BE2C (cell line): ENCODE measurements at regions not wholly inside any gene's neighbourhood (a gene's known extent, or its start where the extent isn't known, plus 50 kb on each side); places are given as distances from the start of the nearest gene placed in this dataset.
A peak's percentile ranks its signal among the peaks of the same experiment; 100 is the strongest.

ENCODE experiments used
- DNase-seq: peaks from one replicate; pipeline ENCODE4 v3.0.0-alpha.2; 2020
- H3K27me3 ChIP-seq: fragments of 250-450 bp; sonication (Bioruptor Pico); 2 replicates; pipeline ENCODE4 v1.5.1; 2020; ENCODE audit warnings: mild to moderate bottlenecking
- H3K36me3 ChIP-seq: fragments of 250-450 bp; sonication (Bioruptor Pico); 2 replicates; pipeline ENCODE4 v1.5.1; 2020; ENCODE audit warnings: mild to moderate bottlenecking
- H3K4me1 ChIP-seq: fragments of 250-450 bp; sonication (Bioruptor Pico); 2 replicates; pipeline ENCODE4 v1.5.1; 2020
- H3K4me3 ChIP-seq: 2 replicates; pipeline ENCODE4 v1.5.1; 2011; ENCODE audit warnings: low read depth, low read length
- H3K9me3 ChIP-seq: fragments of 250-450 bp; sonication (Bioruptor Pico); 2 replicates; pipeline ENCODE4 v1.5.1; 2020
- TF ChIP-seq, protein P1 (sequence below): IDR thresholded peaks from 2 replicates; pipeline ENCODE4 v1.5.1; 2012; ENCODE audit warnings: mild to moderate bottlenecking, low read depth, low read length

DNA sequence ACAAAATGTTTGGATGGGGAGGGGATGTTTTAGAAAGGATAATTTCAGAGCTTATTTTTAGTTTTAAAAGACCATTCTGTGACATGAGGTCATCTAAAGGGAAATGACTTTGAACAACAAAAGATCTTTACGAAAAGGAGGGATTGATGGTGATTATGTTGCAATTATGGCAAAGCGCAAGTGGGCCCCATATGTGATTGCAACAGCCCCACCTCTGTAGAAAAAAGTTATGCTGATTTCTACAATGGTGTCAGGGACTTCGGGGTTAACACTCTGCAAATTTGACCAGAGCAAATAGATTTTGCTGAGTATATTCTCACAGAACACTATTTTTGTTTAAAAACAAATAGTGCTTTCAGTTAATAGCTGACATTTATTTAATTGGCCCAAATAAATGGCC is 312.8 kb downstream of the NSG2 start:
- H3K36me3 ChIP-seq, result no peaks in the 10 kb centered on the region
- H3K4me3 ChIP-seq, result no peak overlapping the region
- TF ChIP-seq, protein P1, sequence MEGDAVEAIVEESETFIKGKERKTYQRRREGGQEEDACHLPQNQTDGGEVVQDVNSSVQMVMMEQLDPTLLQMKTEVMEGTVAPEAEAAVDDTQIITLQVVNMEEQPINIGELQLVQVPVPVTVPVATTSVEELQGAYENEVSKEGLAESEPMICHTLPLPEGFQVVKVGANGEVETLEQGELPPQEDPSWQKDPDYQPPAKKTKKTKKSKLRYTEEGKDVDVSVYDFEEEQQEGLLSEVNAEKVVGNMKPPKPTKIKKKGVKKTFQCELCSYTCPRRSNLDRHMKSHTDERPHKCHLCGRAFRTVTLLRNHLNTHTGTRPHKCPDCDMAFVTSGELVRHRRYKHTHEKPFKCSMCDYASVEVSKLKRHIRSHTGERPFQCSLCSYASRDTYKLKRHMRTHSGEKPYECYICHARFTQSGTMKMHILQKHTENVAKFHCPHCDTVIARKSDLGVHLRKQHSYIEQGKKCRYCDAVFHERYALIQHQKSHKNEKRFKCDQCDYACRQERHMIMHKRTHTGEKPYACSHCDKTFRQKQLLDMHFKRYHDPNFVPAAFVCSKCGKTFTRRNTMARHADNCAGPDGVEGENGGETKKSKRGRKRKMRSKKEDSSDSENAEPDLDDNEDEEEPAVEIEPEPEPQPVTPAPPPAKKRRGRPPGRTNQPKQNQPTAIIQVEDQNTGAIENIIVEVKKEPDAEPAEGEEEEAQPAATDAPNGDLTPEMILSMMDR, result no peak
- H3K27me3 ChIP-seq, result no peaks in the 10 kb centered on the region
- H3K4me1 ChIP-seq, result peaks cover 10% of the 10 kb centered on the region
- H3K9me3 ChIP-seq, result peaks cover 5% of the 10 kb centered on the region
- no peak for DNase-seq

GRCh38 chr5:174359071-174359470 is 313.6 kb downstream of the NSG2 start:
- DNase-seq, result no peak
- peaks cover 10% of the 10 kb centered on the region for H3K4me1 ChIP-seq
- TF ChIP-seq, protein P1, result no peak
- H3K9me3 ChIP-seq, result peaks cover 5% of the 10 kb centered on the region
- H3K4me3 ChIP-seq, result no peak overlapping the region
- H3K27me3 ChIP-seq, result no peaks in the 10 kb centered on the region
- no peaks in the 10 kb centered on the region for H3K36me3 ChIP-seq

- H3K36me3 ChIP-seq, result no peaks in the 10 kb centered on the region
- no peaks in the 10 kb centered on the region for H3K4me1 ChIP-seq
- no peak overlapping the region for H3K4me3 ChIP-seq
- H3K9me3 ChIP-seq, result peaks cover 5% of the 10 kb centered on the region
- TF ChIP-seq, protein P1, result no peak
- H3K27me3 ChIP-seq, result no peaks in the 10 kb centered on the region
- no peak for DNase-seq
These were observed 317.0 kb downstream of the NSG2 start for GRCh38 chr5:174362514-174362913.

- Histone ChIP-seq H3K4me1 (no peaks in the 10 kb centered on the region), H3K9me3 (peaks cover 5% of the 10 kb centered on the region), H3K27me3 (no peaks in the 10 kb centered on the region), H3K4me3 (no peak overlapping the region), H3K36me3 (no peaks in the 10 kb centered on the region)
- DNase-seq, result no peak
- TF ChIP-seq, protein P1, result no peak
These were observed 318.4 kb downstream of the NSG2 start for GRCh38 chr5:174363934-174364333.

DNA sequence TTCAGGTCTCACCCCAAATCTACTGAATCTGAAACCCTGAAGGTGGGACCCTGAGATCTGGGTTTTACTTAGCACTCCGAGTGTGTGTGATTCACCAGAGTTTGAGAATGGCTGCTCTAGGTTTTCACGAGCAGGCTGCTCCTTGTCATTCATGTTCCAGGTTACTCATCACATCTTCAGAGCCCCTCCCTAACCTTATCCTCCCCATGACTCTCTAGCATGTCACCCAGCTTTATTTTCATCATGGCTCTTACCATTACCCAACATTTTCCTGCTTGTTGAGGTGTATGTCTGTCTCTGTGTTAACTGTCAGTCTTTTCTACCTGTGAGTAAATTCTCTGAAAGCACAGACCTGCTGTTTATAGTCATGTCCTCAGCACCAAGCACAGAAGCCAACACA is 319.2 kb downstream of the NSG2 start:
- no peak overlapping the region for H3K4me3 ChIP-seq
- no peaks in the 10 kb centered on the region for H3K4me1 ChIP-seq
- no peaks in the 10 kb centered on the region for H3K36me3 ChIP-seq
- TF ChIP-seq, protein P1, result no peak
- DNase-seq, result no peak
- peaks cover 5% of the 10 kb centered on the region for H3K9me3 ChIP-seq
- no peaks in the 10 kb centered on the region for H3K27me3 ChIP-seq

GRCh38 chr5:174371600-174372094 is 326.1 kb downstream of the NSG2 start:
- H3K9me3 ChIP-seq, result no peaks in the 10 kb centered on the region
- peak; percentile 83 for DNase-seq
- no peak overlapping the region for H3K4me3 ChIP-seq
- no peaks in the 10 kb centered on the region for H3K27me3 ChIP-seq
- H3K4me1 ChIP-seq, result peaks cover 21% of the 10 kb centered on the region
- H3K36me3 ChIP-seq, result no peaks in the 10 kb centered on the region
- TF ChIP-seq, protein P1, result no peak
